ENCODE measurements at regions not wholly inside any gene's neighbourhood (a gene's known extent, or its start where the extent isn't known, plus 50 kb on each side); places are given as distances from the start of the nearest gene placed in this dataset.

DNA sequence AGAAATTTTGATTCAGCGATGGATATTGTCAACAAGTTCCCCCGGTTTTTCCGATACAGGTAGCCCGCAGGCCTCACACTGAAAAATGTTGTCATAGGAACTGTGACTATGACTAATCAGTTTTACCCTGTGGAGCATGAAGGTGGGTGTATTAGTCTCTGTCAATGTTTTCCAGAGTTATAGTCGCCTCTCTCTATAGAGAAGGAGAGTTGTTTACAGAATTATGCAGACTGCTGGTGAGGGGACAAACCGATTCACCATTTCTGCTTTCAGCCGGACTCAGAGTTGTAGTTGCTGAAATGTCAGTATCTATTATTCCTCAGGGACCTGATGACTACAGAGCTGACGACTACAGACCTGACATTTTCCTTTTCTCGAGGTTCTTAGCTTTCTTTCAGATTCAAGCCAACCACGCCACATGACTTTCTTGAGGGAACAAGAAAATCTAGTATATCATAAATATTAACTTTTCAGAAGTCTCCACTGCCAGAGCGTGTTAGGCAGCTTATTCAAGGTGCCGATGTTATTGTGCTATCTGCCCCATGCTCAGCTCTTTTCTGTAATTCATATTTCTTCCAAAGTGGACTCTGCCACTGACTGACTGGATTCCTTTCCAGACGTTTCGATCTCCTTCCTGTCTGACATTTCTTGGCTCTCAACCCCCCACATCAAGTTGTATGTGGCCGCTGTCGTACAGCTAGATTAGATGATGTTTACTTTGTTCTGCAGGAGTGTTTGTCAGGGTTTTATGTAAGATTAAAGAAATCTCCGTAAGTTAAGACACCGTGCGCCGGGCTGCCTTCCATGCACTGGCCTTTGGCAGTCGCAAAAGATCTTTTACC, 178.1 kb downstream of the FGF1 start:
- no peak for DNase-seq

DNA sequence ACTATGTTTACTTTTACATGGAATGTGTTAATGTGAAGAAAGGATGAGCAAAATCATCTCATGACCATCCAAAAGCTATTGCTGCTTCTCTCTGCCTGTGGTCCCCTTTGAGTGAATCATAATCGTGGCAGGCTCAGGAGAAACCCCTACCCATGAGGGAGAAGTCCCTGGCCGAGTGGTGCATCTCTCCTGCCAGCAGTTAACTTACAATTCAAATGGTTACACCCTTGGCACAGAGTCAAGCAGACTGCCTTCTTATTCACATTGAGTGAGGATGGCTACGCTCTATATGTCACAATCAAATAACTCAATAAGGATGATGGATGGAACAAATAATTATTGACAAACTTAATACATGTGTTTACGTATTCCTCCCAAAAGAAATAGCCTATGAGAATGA, 179.1 kb downstream of the FGF1 start:
- no peak for DNase-seq

DNA sequence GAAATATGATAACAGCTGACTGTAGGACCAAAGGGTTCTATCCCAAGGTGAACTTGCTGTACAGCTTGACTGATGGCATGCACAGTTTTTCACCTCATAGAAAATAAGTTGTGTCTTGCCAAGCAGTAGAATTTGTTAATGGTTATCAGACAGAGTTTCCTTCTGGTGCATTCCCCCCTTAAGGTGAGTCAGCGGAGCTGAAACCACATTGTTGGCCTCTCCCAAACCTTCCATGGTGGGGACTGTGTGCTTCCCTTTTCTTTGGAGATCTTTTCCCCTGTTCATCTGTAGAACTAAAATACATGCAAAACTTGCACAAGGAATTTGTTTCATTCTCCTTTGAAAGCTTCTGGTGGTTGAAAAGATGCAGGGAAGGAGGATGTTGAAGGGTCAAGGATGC, 179.8 kb downstream of the FGF1 start:
- DNase-seq = no peak

DNA sequence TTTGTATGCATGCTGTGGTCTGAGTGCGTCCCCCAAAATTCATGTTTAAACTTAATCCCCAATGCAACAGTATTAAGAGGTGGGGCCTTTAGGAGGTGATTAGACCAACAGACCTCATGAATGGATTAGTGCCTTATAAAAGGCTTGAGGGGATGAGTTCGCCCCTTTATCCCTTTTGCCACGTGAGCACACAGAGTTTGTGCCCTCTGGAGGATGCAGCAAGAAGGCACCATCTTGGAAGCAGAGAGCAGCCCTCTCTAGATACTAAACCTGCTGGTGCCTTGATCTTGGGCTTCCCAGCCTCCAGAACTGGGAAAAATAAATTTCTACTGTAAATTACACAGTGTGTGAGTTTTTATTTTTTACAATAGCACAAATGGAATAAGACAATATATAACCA, 177.1 kb upstream of the SPRY4 start:
- no peak for DNase-seq

DNA sequence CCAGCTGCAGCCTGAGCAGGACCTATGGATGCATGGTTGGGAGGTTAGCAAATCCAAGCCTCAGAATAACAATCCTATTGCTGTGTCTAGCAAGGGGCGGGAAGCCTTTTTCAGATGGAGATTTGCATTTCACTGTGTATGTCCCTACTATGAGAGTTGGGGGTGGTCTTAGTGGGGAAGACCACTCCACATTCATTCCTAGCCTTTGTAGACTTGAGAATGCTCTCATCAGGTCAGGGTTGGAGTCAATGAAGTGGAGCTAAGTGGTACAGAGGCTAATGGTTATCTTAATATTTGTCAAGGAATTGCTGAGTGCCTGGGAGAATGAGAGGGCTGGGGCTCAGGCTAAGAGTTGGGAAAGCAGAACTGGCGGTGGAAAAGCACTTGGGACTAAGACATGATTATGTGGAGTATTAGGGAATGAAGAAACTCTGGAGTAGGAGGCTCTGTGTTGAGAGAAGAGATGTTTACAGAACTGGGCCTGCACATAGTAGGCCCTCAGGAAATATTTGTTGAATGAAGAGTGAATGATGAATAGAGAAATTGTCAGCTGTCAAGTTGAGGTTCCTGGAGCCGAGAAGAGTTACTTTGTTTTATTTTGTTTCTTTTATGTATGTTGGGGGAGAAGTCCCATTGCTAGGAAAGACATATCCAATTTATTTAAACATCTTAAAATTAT, 175.5 kb upstream of the SPRY4 start:
- no peak for DNase-seq

DNA sequence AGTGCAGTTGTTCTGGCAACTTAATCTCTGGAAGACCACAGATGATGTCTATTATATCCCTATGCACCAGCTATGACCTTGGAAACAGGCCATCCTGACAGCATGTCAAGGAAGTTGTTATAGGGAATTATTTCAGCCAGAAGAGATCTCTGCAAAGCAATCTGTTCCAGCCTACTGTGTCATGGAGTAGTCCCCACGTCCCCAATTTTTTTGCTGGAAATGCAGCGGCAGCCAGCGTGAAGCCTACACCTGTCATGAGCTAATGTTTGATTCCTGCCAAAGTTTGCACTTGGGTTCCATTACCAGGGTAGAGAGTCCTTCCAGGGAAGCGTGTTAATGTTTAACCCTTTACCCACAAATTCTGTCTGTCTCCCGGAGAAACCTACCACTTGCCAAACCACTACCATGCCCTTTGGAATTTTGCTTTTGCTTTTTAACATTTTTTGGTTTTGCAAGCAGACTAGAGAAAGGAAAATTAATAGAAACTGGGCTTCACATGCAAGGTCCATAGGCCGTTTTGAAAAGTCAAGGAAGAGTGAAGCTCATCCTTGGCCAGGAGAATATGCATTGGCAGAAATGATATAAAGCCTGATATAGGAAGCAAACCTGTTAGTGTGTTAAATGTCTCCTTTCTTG, 174.9 kb upstream of the SPRY4 start:
- no peak for DNase-seq

DNA sequence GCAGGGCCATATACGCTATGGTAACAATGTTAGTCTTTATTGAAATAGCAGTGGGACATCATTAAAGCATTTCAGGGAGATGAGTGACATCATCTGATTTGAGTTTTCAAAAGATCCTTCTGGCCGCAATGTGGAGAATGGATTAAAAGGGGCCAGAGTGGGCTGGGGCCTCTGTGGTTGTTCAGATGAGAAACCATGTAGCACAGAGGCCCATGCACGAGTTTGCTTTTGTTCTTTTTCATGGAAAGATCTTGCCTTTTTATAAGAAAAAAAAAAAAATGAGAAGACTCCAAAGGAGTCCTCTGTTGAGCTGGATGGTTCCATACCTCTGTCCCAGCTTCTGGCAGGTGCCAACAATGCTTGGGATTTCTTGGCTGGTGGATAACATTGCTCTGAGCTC, 173.5 kb upstream of the SPRY4 start:
- no peak for DNase-seq

DNA sequence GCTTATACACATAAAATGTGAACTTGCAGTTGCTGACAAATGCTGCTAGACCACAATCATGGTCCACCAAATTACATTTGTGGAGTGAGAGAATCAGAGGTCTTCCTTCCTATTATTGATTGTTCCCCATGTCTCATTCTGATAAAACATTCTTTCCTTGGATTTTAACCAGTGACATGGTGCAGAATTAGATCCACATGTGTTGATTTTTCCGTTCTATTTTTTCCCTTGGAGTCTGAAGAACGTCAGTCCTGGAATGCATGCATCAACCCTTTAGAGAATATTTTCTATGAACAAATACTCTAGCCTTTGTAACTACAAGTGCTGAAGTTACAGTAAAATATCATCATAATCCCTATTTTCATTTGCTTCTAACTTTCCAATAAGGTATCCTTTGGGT, 170.7 kb upstream of the SPRY4 start:
- no peak for DNase-seq

DNA sequence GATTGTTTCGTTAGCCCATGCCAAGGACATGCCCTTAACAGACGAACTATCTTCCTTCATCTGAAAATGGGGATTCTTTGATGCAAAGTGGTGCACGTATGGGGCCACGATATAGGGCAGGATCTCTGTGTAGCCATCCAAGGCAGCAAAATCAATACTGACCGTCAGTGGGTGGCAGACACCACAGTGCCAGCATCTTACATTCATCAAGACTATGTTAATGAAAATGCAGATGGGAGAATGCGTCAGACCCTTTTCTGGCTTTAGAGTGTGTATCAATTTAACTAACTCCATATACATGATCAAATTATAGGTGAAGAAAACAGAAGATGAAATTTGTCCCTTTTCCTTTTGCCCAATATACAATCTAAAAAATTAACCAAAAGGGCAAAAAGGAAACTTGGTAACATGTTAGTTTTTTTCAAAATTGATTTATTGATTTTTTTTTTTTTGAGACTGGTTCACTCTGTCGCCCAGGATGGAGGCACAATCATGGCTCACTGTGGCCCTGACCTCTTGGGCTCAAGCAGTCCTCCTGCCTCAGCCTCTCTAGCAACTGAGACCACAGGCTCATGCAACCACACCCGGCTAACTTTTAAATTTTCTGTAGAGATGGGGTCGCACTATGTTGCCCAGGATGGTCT, 169.2 kb upstream of the SPRY4 start:
- no peak for DNase-seq

DNA sequence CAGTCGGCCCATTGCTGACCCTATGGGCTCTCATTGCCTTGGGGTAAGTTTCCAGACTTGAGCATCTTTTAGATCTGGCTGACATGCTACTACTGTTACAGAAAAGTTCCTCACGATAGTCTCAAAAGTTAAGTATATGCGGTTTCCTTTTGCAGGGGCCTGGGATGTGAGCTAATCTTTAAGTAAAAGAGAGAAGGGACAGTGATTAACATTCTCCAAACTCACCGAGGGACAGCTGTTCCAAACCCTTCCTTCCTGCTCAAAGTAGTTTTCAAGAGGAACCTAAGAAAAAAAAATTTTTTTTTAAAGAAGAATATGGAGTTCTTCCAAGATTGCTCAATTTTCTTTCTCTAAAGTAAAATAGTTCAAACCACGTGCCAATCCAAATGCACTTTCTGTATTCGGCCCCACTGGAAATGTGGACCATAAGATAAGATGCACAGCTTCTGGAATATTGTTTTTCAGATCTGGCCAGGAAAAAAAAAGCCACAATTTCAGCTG, 168.0 kb upstream of the SPRY4 start:
- no peak for DNase-seq

DNA sequence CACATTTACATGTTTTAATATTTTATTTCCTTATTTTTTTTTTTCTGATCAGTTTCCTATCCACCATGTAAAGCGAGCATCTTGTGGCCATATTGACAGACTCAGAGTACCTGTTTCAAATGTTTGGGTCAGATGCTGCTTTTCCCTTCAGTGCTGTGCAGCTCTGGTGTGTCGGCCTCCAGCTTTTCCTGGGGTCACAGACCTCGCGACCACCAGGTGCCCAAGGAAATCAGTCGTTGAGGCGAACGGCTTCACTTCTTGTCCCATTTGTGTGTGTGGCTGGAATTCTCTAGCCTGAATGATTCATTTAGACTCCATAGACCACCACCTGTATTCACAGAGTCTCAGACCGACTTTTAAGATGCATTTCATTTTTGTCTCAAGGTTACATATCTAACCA, 166.9 kb upstream of the SPRY4 start:
- no peak for DNase-seq

DNA sequence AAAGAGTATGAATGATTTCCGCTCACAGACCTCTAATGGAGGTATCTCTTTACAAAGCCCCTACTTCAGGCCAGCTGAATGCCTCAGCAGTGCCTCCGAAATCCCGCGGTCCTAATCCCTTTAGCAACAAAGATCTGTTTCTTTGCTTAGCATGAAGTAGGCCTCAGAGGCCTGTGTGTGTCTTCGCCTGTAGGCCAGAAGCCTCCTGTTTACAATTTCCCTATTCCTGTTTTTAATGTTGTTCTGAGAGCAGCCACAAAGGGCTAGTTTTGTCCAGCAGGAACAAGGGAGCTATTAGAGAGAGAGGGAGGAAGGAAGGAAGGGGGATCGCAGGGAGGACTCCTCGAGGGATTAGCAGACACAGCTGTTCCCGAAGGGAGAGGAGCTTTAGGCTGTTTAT, 166.4 kb upstream of the SPRY4 start:
- no peak for DNase-seq

DNA sequence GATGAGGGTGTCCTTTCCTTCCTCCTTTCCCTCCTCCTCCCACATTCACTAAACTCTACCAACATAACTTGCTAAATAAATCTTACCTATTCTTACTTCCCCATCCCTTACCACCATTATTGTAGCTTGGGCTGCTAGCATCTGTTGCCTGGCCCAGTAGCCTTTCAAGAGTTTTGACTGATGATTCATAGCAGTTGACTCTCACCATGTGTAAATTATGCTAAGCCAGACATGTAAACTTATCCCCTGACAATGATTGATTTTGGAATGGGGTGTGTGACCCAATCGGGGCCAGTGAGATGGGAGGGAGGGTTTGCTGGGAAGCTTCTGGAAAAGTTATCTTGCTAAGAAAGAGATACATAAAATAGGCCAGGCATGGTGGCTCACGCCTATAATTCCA, 161.8 kb upstream of the SPRY4 start:
- no peak for DNase-seq

DNA sequence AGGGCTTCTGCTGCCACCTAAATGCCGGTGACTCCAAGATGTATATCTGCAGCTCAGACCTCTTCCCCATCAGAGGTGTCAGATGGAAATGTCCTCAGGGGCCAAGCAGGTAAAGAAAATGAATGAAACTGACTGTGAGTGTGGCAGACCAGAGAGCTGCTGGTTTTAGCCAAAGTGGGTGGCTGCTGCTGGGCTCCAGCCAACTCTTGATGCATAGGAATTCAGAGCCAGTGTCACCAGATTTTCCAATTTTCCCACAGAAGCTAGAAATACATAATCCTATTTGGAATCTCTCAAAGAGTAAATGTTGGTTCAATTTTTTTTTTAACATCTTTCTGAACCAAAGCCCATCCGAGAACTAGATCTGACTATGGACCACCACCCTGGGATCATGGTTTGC, 161.2 kb upstream of the SPRY4 start:
- DNase-seq = no peak

DNA sequence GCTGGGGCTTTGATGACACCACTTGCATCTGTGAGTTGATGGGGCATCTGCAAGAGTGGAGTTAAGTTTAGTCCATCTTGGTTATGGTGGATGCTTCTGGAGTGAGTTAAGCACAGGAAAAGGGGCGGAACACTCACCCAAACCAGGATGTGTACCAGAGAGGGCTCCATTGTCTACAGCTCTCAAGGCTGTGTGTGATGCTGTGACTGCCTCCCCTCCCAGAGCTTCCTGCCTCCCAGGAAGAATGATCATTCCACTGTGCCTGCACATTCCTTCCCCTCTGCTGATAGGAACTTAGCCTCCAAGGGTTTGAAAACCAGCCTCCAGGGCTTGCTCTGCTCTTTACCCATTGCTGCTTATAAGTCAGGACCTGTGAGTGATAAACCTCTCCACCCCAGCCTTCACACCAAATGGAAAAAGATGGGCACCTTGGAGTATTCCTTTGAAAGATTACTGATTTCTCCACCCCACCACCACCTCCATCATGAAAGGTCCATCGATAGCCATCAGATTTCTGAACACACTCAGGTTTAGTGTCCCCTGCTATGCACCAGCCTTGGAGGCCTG, 160.1 kb upstream of the SPRY4 start:
- DNase-seq = no peak

DNA sequence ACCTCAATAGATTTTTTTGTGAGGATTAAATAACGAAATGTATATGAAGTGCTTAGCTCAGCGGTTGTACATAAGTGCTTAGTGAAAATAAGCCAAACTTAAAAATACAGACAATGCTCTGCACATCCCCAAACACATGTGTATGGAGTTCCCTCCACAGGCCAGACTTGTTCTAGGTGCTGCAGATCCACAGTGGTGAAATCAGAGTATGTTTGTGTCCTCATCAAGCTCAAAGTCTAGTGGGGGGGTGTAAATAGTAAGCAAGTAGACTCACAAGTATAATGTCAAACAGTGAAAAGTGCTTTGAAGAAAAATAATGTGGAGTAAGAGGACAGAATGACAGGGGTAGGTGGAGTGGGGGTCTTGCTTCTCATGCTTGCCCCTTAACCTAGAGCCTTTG, 157.4 kb upstream of the SPRY4 start:
- DNase-seq = no peak

DNA sequence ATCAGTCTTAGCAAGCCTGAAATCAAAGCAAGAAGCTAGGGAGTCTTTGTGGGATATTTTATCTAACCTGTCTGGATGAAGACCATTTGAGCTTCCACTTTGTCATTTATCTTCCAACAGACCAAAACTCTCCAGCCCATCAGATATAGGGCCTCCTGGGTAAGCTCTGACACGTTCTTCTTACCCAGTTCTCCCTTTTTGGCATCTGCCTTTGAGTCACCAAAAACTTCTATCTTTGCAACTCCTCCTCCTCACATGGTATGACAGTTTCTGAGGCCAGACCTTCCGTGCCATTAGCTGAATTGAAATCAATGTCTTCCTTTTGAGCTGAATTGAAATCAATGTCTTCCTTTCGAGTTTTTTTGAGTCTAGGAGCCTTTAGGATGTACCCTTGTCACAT, 156.6 kb upstream of the SPRY4 start:
- no peak for DNase-seq

DNA sequence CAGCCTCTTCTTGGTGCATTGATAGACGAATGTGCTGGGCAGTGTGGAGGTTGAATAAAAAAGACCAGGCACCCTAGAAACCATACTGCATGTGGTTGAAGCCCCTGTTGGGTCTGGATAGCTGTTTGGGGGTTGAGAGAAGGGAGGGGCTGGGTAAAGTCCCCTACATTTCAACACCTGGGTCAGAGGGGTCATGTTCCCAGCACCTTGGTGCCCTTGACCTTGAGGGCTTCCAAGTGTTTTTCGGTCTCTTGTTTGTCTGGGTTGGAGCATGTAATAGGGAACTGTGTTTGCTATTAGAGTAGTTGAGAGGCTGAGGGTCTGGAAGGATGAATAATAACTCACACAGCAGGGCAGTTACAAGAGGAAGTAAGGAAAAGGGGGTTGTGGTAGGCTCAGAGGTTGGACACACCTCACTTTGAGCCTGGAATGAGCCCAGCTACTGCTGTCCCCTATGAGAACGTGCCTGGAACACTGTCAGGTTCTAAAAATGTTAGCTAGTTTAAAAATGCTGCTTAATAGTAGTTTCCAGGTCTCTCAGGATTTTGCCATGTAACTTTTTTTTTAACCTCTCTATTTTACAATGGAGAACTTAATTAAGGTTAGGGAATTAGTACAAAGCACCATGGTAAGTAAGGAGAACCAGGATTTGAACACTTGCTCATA, 155.2 kb upstream of the SPRY4 start:
- no peak for DNase-seq

DNA sequence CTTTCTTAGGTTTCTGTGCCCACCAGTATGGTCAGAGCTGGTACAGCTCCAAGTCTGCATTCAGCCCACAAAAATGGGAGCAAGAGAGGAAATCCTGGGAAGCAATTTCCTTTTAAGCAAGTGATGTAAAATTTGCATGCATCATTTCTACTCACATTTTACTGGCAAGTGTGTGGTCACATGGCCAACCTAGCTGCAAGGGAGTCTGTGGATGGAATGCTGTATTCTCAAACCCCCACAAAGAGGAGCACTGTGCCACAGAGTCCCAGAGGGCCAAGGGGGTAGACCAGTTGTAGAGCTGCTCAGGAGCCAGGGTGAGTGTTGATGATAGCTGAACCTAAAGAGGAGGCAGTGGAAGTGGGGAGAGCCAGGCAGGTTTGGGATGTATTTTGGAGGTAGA, 154.3 kb upstream of the SPRY4 start:
- DNase-seq = no peak

DNA sequence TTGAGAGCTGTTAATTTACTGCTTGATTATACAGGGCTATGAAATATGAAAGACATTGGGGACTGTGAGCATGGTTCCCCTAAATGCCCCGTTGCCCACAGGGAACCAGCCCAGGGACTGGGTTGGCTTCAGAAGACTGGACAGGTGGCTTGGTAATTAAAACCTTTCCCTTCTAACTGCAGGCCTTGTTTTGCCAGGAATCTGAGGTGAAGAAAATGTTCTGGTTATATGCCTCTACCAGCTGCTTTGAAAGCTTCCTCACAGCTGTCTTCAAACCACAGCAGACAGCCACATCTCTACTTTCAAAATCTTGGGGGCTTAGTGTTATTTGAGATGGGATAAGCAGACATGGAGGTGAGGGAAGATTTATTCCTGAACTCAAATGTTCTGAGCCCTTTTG, 153.3 kb upstream of the SPRY4 start:
- no peak for DNase-seq

DNA sequence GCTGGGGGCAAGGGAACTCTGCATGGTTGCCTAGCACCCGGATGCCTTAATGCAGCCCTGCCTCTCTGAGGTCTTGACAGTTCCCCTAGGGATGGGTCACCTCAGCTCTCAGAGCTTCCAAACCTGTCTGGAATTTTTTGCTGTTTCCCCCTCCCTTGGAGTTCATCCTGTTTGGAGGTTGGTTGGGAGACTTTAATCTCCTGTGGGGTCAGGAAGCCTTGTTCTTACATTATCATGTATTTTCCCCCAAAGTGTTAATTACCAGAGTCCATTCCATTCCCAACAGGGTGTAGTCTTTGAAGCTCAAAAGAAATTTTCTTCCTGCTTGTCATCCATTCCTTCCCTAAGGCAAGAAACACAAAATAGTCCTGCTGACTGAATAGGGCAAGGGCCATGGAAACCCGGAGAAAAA, 150.3 kb upstream of the SPRY4 start:
- DNase-seq = no peak

DNA sequence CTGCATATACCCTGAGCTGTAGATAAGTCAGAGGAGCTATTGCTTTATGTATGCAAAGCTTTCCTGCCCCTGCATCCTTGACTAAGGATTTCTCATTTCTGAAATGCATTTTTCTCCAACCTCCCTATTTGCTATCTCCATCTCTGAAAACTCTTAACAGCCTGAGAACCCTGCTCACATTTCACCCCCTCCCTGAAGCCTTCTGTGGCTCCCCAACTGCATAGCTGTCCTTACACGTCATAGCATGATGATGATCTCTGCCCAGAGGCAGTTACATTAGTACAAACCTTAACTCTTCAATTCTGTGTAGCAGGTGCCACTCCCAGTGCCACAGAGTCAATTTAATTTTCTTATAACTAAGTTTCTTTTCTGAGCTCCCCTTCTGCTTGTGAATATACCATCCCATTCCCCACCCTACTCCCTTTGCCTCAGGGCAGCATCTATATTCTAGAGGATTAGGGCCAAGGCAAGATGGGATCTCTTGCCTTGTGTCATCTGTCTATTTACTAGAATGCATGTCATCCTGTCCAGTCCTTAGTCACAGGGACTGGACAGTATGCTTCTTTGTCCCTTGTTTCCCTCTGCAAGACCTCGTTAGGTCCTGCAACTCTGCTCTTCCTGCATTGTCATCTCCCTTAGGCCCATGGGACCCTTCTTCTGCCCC, 149.7 kb upstream of the SPRY4 start:
- DNase-seq = no peak
